ENCODE measurements at regions not wholly inside any gene's neighbourhood (a gene's known extent, or its start where the extent isn't known, plus 50 kb on each side); places are given as distances from the start of the nearest gene placed in this dataset.
"Not testable (repeated sequence)": the region's sequence is repeated elsewhere in the genome, so short reads cannot be mapped to it uniquely, and the experiment has no call there.

GRCh38 chr3:1456781-1457311 lies 364.0 kb downstream of the CNTN6 start:
- no peak for DNase-seq (ENCODE audit: low spot score)
- TF ChIP-seq CTCF (IDR thresholded peaks at IDR 0.05) = no peak
- Mint-ChIP-seq H3K9me3 (ENCODE audit: low read depth) (peaks cover 4% of the 10 kb centered on the region), H3K4me3 (ENCODE audit: unreplicated experiment) (no peak overlapping the region), H3K27me3 (ENCODE audit: low read depth) (no peaks in the 10 kb centered on the region), H3K4me1 (ENCODE audit: low read depth) (peaks cover 6% of the 10 kb centered on the region), H3K36me3 (ENCODE audit: low read depth) (no peaks in the 10 kb centered on the region), H3K27ac (ENCODE audit: unreplicated experiment) (no peak overlapping the region)

- DNase-seq (ENCODE audit: low spot score) = no peak
- H3K4me3 Mint-ChIP-seq (ENCODE audit: unreplicated experiment) = no peak overlapping the region
- no peaks in the 10 kb centered on the region for H3K36me3 Mint-ChIP-seq (ENCODE audit: low read depth)
- no peaks in the 10 kb centered on the region for H3K27me3 Mint-ChIP-seq (ENCODE audit: low read depth)
- no peak for TF ChIP-seq CTCF (IDR thresholded peaks at IDR 0.05)
- H3K9me3 Mint-ChIP-seq (ENCODE audit: low read depth) = peaks cover 10% of the 10 kb centered on the region
- peaks cover 17% of the 10 kb centered on the region for H3K4me1 Mint-ChIP-seq (ENCODE audit: low read depth)
- H3K27ac Mint-ChIP-seq (ENCODE audit: unreplicated experiment) = no peak overlapping the region
Observed at GRCh38 chr3:1462371-1462770, 369.5 kb downstream of the CNTN6 start.

GRCh38 chr3:1462856-1463450 lies 370.1 kb downstream of the CNTN6 start:
- no peak for DNase-seq (ENCODE audit: low spot score)
- Mint-ChIP-seq H3K9me3 (ENCODE audit: low read depth) (peaks cover 10% of the 10 kb centered on the region), H3K27ac (ENCODE audit: unreplicated experiment) (no peak overlapping the region), H3K27me3 (ENCODE audit: low read depth) (no peaks in the 10 kb centered on the region), H3K4me3 (ENCODE audit: unreplicated experiment) (no peak overlapping the region), H3K4me1 (ENCODE audit: low read depth) (peaks cover 17% of the 10 kb centered on the region), H3K36me3 (ENCODE audit: low read depth) (no peaks in the 10 kb centered on the region)
- no peak for TF ChIP-seq CTCF (IDR thresholded peaks at IDR 0.05)

GRCh38 chr3:1465091-1465490 lies 372.3 kb downstream of the CNTN6 start:
- DNase-seq (ENCODE audit: low spot score); H3K4me3 Mint-ChIP-seq (ENCODE audit: unreplicated experiment); H3K9me3 Mint-ChIP-seq (ENCODE audit: low read depth): not testable (repeated sequence)

GRCh38 chr3:1468145-1468544 lies 375.3 kb downstream of the CNTN6 start:
- Mint-ChIP-seq H3K9me3 (ENCODE audit: low read depth) (peaks cover 6% of the 10 kb centered on the region), H3K27me3 (ENCODE audit: low read depth) (no peaks in the 10 kb centered on the region), H3K36me3 (ENCODE audit: low read depth) (no peaks in the 10 kb centered on the region), H3K4me3 (ENCODE audit: unreplicated experiment) (no peak overlapping the region), H3K27ac (ENCODE audit: unreplicated experiment) (no peak overlapping the region), H3K4me1 (ENCODE audit: low read depth) (no peaks in the 10 kb centered on the region)
- TF ChIP-seq CTCF (IDR thresholded peaks at IDR 0.05) = no peak
- no peak for DNase-seq (ENCODE audit: low spot score)

More at GRCh38 chr3:1465091-1465490, 372.3 kb downstream of the CNTN6 start:
- H3K36me3 Mint-ChIP-seq (ENCODE audit: low read depth); H3K27ac Mint-ChIP-seq (ENCODE audit: unreplicated experiment); H3K27me3 Mint-ChIP-seq (ENCODE audit: low read depth): not testable (repeated sequence)
- peaks cover 17% of the 10 kb centered on the region for H3K4me1 Mint-ChIP-seq (ENCODE audit: low read depth)

- no peaks in the 10 kb centered on the region for H3K36me3 Mint-ChIP-seq (ENCODE audit: low read depth)
- DNase-seq (ENCODE audit: low spot score) = no peak
- H3K9me3 Mint-ChIP-seq (ENCODE audit: low read depth) = peaks cover 5% of the 10 kb centered on the region
- H3K27ac Mint-ChIP-seq (ENCODE audit: unreplicated experiment) = no peak overlapping the region
- no peaks in the 10 kb centered on the region for H3K4me1 Mint-ChIP-seq (ENCODE audit: low read depth)
- H3K4me3 Mint-ChIP-seq (ENCODE audit: unreplicated experiment) = no peak overlapping the region
- no peak for TF ChIP-seq CTCF (IDR thresholded peaks at IDR 0.05)
- no peaks in the 10 kb centered on the region for H3K27me3 Mint-ChIP-seq (ENCODE audit: low read depth)
Observed at GRCh38 chr3:1469248-1469647, 376.4 kb downstream of the CNTN6 start.
